ENCODE measurements at regions not wholly inside any gene's neighbourhood (a gene's known extent, or its start where the extent isn't known, plus 50 kb on each side); places are given as distances from the start of the nearest gene placed in this dataset.

- Histone ChIP-seq H2AFZ (ENCODE audit: low read depth, low read length) (no peak overlapping the region), H3K79me2 (ENCODE audit: control insufficient read depth, insufficient read depth, low read length) (no peaks in the 10 kb centered on the region), H3K4me2 (ENCODE audit: insufficient read depth, low read length) (no peak overlapping the region), H3K4me3 (replicated peaks in 1 of 3; ENCODE audit: insufficient read depth in 1 of 3, low read depth in 1 of 3, low read length in 3 of 3) (no peak overlapping the region), H3K9me3 (replicated peaks; ENCODE audit: control insufficient read depth, insufficient read depth, low read length) (no peaks in the 10 kb centered on the region), H3K27ac (ENCODE audit: insufficient read depth, low read depth, low read length) (no peak overlapping the region), H3K4me1 (ENCODE audit: control insufficient read depth, extremely low read depth, insufficient read depth, low read length) (no peaks in the 10 kb centered on the region), H3K36me3 (ENCODE audit: control insufficient read depth in 2 of 2, extremely low read depth in 1 of 2, insufficient read depth in 2 of 2, low read length in 2 of 2) (no peaks in the 10 kb centered on the region), H4K20me1 (replicated peaks; ENCODE audit: control insufficient read depth, extremely low read depth, insufficient read depth, low read length) (no peaks in the 10 kb centered on the region), H3K9me1 (replicated peaks; ENCODE audit: control insufficient read depth, extremely low read depth, insufficient read depth, low read length) (no peaks in the 10 kb centered on the region), H3K27me3 (ENCODE audit: control insufficient read depth in 2 of 2, insufficient read depth in 2 of 2, low read length in 2 of 2) (no peaks in the 10 kb centered on the region), H3K9ac (replicated peaks; ENCODE audit: extremely low read depth, insufficient read depth, low read length) (no peak overlapping the region)
- no peak for TF ChIP-seq FOS (IDR thresholded peaks at IDR 0.05; ENCODE audit: borderline replicate concordance, insufficient read depth, low read length)
- TF ChIP-seq MYC (IDR thresholded peaks at IDR 0.05; ENCODE audit: low read depth, low read length): no peak
- ChIA-PET CTCF (interaction anchor here (1.9 kb wide), 1 partner anchor 10 kb away, joined by 4 read pairs; no protein-coding TSS in a partner anchor), POLR2A (no interaction called here)
- no TSS peak for BruUV-seq (replicated peaks)
- intact Hi-C loops (cut with micrococcal nuclease): no loop called here
- no peak for DNase-seq (ENCODE audit: low read depth, low spot score)
- FAIRE-seq: no peak
- dilution Hi-C loops (cut with MboI; ENCODE audit: extremely low pct_ligation_motif_present, low sequenced_read_pairs): no loop called here
Observed at GRCh38 chr5:105146867-105147266, 1584.3 kb upstream of the NUDT12 start.

GRCh38 chr5:105145152-105145551 is 1582.6 kb upstream of the NUDT12 start:
- intact Hi-C loops (cut with micrococcal nuclease) (no loop called here), dilution Hi-C loops (cut with MboI; ENCODE audit: extremely low pct_ligation_motif_present, low sequenced_read_pairs) (no loop called here)
- no peaks in the 10 kb centered on the region for H3K9me3 ChIP-seq (replicated peaks; ENCODE audit: control insufficient read depth, insufficient read depth, low read length)
- no peaks in the 10 kb centered on the region for H3K9me1 ChIP-seq (replicated peaks; ENCODE audit: control insufficient read depth, extremely low read depth, insufficient read depth, low read length)
- no peaks in the 10 kb centered on the region for H3K36me3 ChIP-seq (ENCODE audit: control insufficient read depth in 2 of 2, extremely low read depth in 1 of 2, insufficient read depth in 2 of 2, low read length in 2 of 2)
- no peak overlapping the region for H3K27ac ChIP-seq (ENCODE audit: insufficient read depth, low read depth, low read length)
- DNase-seq (ENCODE audit: low read depth, low spot score): no peak
- H3K9ac ChIP-seq (replicated peaks; ENCODE audit: extremely low read depth, insufficient read depth, low read length): no peak overlapping the region
- no peaks in the 10 kb centered on the region for H3K4me1 ChIP-seq (ENCODE audit: control insufficient read depth, extremely low read depth, insufficient read depth, low read length)
- H3K79me2 ChIP-seq (ENCODE audit: control insufficient read depth, insufficient read depth, low read length): no peaks in the 10 kb centered on the region
- TF ChIP-seq MYC (IDR thresholded peaks at IDR 0.05; ENCODE audit: low read depth, low read length) (no peak), GATA2 (IDR thresholded peaks at IDR 0.05; ENCODE audit: insufficient read depth, insufficient read length, low read depth, low read length) (no peak), POLR2A (IDR thresholded peaks at IDR 0.05; ENCODE audit: low read depth, low read length) (no peak), FOS (IDR thresholded peaks at IDR 0.05; ENCODE audit: borderline replicate concordance, insufficient read depth, low read length) (no peak), CTCF (IDR thresholded peaks at IDR 0.05; ENCODE audit: extremely low read depth in 1 of 2, insufficient read depth in 1 of 2, low read depth in 1 of 2, low read length in 2 of 2) (no peak), POLR2AphosphoS5 (IDR thresholded peaks at IDR 0.05; ENCODE audit: insufficient read depth, low read depth, low read length) (no peak), MAX (IDR thresholded peaks at IDR 0.05; ENCODE audit: insufficient read depth, insufficient read length) (no peak)
- H3K27me3 ChIP-seq (ENCODE audit: control insufficient read depth in 2 of 2, insufficient read depth in 2 of 2, low read length in 2 of 2): no peaks in the 10 kb centered on the region
- no peak overlapping the region for H3K4me2 ChIP-seq (ENCODE audit: insufficient read depth, low read length)
- no peak for FAIRE-seq
- no TSS peak for BruUV-seq (replicated peaks)
- no peak overlapping the region for H3K4me3 ChIP-seq (replicated peaks in 1 of 3; ENCODE audit: insufficient read depth in 1 of 3, low read depth in 1 of 3, low read length in 3 of 3)
- CTCF ChIA-PET: interaction anchor here (1.7 to 1.9 kb wide), 2 partner anchors 11 to 291 kb away, joined by 3 to 4 read pairs; no protein-coding TSS in a partner anchor
- H4K20me1 ChIP-seq (replicated peaks; ENCODE audit: control insufficient read depth, extremely low read depth, insufficient read depth, low read length): no peaks in the 10 kb centered on the region
- no peak overlapping the region for H2AFZ ChIP-seq (ENCODE audit: low read depth, low read length)
- POLR2A ChIA-PET: no interaction called here

Measured in endothelial cell of umbilical vein (primary cell).